Panc1 (cell line): ENCODE measurements at regions not wholly inside any gene's neighbourhood (a gene's known extent, or its start where the extent isn't known, plus 50 kb on each side); places are given as distances from the start of the nearest gene placed in this dataset.

Experiments
- POLR2AphosphoS5 ChIP-seq: IDR thresholded peaks from 2 replicates; pipeline ENCODE4 v1.6.1; 2012; ENCODE audit warnings: mild to moderate bottlenecking, low read depth, low read length, moderate library complexity
- SIN3A ChIP-seq: IDR thresholded peaks from 2 replicates; pipeline ENCODE4 v1.6.1; 2012; ENCODE audit warnings: low read depth, mild to moderate bottlenecking, low read length, moderate library complexity, borderline replicate concordance; ENCODE audit not compliant: insufficient read depth
- TCF7L2 ChIP-seq: IDR thresholded peaks from 2 replicates; pipeline ENCODE4 v1.6.1; 2011; ENCODE audit warnings: mild to moderate bottlenecking, low read depth, low read length, inconsistent platforms
- TF ChIP-seq, protein P1 (sequence below): fragments of 450-650 bp; IDR thresholded peaks from 2 replicates; pipeline ENCODE4 v1.5.1; 2017; ENCODE audit warnings: mild to moderate bottlenecking
- TF ChIP-seq, protein P2 (sequence below), 2 experiments: IDR thresholded peaks; 2 replicates each; pipeline ENCODE4 v1.6.1; 2011 to 2012; ENCODE audit warnings: low read depth in 2 of 2, control low read depth in 1 of 2, low read length in 1 of 2, mild to moderate bottlenecking in 1 of 2, moderate library complexity in 1 of 2; ENCODE audit not compliant: insufficient read depth in 1 of 2

DNA sequence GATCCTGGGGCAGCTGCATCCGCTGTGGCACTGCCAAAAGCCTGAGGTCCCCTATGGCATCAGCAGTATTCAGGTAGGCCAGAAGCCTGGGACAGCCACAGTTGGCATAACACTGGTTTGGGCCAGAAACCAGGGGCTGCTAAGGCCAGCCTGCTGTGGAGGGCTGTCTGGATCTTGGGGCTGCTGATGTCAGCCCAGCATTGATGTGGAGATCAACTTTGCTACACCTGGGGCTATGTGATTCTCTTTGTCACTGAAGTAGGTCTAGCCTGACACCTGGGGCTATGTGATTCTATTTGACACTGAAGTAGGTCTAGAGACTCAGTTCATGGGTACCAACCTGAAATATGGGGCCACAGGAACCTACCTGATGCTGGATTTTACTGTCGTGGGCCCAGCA, 411.5 kb downstream of the RASEF start:
- TF ChIP-seq, protein P1, sequence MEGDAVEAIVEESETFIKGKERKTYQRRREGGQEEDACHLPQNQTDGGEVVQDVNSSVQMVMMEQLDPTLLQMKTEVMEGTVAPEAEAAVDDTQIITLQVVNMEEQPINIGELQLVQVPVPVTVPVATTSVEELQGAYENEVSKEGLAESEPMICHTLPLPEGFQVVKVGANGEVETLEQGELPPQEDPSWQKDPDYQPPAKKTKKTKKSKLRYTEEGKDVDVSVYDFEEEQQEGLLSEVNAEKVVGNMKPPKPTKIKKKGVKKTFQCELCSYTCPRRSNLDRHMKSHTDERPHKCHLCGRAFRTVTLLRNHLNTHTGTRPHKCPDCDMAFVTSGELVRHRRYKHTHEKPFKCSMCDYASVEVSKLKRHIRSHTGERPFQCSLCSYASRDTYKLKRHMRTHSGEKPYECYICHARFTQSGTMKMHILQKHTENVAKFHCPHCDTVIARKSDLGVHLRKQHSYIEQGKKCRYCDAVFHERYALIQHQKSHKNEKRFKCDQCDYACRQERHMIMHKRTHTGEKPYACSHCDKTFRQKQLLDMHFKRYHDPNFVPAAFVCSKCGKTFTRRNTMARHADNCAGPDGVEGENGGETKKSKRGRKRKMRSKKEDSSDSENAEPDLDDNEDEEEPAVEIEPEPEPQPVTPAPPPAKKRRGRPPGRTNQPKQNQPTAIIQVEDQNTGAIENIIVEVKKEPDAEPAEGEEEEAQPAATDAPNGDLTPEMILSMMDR = no peak
- TF ChIP-seq POLR2AphosphoS5 = no peak
- no peak for TF ChIP-seq SIN3A
- TF ChIP-seq, protein P2, sequence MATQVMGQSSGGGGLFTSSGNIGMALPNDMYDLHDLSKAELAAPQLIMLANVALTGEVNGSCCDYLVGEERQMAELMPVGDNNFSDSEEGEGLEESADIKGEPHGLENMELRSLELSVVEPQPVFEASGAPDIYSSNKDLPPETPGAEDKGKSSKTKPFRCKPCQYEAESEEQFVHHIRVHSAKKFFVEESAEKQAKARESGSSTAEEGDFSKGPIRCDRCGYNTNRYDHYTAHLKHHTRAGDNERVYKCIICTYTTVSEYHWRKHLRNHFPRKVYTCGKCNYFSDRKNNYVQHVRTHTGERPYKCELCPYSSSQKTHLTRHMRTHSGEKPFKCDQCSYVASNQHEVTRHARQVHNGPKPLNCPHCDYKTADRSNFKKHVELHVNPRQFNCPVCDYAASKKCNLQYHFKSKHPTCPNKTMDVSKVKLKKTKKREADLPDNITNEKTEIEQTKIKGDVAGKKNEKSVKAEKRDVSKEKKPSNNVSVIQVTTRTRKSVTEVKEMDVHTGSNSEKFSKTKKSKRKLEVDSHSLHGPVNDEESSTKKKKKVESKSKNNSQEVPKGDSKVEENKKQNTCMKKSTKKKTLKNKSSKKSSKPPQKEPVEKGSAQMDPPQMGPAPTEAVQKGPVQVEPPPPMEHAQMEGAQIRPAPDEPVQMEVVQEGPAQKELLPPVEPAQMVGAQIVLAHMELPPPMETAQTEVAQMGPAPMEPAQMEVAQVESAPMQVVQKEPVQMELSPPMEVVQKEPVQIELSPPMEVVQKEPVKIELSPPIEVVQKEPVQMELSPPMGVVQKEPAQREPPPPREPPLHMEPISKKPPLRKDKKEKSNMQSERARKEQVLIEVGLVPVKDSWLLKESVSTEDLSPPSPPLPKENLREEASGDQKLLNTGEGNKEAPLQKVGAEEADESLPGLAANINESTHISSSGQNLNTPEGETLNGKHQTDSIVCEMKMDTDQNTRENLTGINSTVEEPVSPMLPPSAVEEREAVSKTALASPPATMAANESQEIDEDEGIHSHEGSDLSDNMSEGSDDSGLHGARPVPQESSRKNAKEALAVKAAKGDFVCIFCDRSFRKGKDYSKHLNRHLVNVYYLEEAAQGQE (IDR thresholded peaks at IDR 0.05; ENCODE audit: insufficient read depth in 1 of 2, low read depth in 2 of 2, low read length in 1 of 2) = no peak
- TF ChIP-seq TCF7L2 = no peak
